PC-3 (cell line): ENCODE measurements at regions not wholly inside any gene's neighbourhood (a gene's known extent, or its start where the extent isn't known, plus 50 kb on each side); places are given as distances from the start of the nearest gene placed in this dataset.

Experiments
- ATAC-seq: fragments of 200-7000 bp; cut with Tn5 transposase; 2 replicates; pipeline ENCODE4 v1.9.1; 2020; ENCODE audit warnings: mild to moderate bottlenecking, moderate library complexity
- BruUV-seq: library from RNA; stranded (reverse); fragments of 400-500 nt; replicated peaks from 2 replicates; lab custom pipeline; 2021; lab: Mats Ljungman, UMichigan
- CTCF ChIA-PET: fragments of 300-600 bp; sonication (Branson Sonifier 250); formaldehyde crosslinking; loops from one replicate; lab custom pipeline; 2022; ENCODE audit warnings: antibody characterized with exemption; lab: Charles Lee
- POLR2A ChIA-PET: fragments of 300-600 bp; sonication (Branson Sonifier 250); formaldehyde crosslinking; loops from one replicate; lab custom pipeline; 2022; ENCODE audit warnings: antibody characterized with exemption; ENCODE audit not compliant: unreplicated experiment; lab: Charles Lee
- DNase-seq: peaks from one replicate; pipeline ENCODE4 v3.0.0-alpha.2; 2015
- H2AFZ ChIP-seq: fragments of 300-600 bp; sonication (generic); 2 replicates; pipeline ENCODE4 v1.6.0; 2016; ENCODE audit warnings: antibody characterized with exemption, low read length
- H3F3A ChIP-seq: fragments of 300-600 bp; sonication (generic); one replicate; pipeline ENCODE4 v1.6.0; 2017; ENCODE audit warnings: antibody characterized with exemption, low read length, control low read depth, mild to moderate bottlenecking; ENCODE audit not compliant: unreplicated experiment
- H3K27ac ChIP-seq: fragments of 300-600 bp; sonication (generic); 2 replicates; pipeline ENCODE4 v1.5.1; 2016; ENCODE audit warnings: mild to moderate bottlenecking, low read length
- H3K27me3 ChIP-seq: fragments of 300-600 bp; sonication (generic); 2 replicates; pipeline ENCODE4 v1.6.1; 2016; ENCODE audit warnings: low read length, mixed read lengths
- H3K36me3 ChIP-seq: fragments of 300-600 bp; sonication (generic); 2 replicates; pipeline ENCODE4 v1.6.1; 2016; ENCODE audit warnings: low read depth, mixed run types, low read length, mixed read lengths
- H3K4me1 ChIP-seq: fragments of 300-600 bp; sonication (generic); 2 replicates; pipeline ENCODE4 v1.5.1; 2016; ENCODE audit warnings: low read length; ENCODE audit not compliant: insufficient read depth
- H3K4me2 ChIP-seq: fragments of 300-600 bp; sonication (generic); 2 replicates; pipeline ENCODE4 v1.6.0; 2016; ENCODE audit warnings: low read length
- H3K4me3 ChIP-seq: fragments of 300-600 bp; sonication (generic); 2 replicates; pipeline ENCODE4 v1.5.1; 2016; ENCODE audit warnings: mild to moderate bottlenecking, low read length, mixed read lengths
- H3K79me2 ChIP-seq: fragments of 300-600 bp; sonication (generic); 2 replicates; pipeline ENCODE4 v1.6.1; 2017; ENCODE audit warnings: low read length, mixed read lengths
- H3K9ac ChIP-seq: fragments of 300-600 bp; sonication (generic); 2 replicates; pipeline ENCODE4 v1.6.0; 2016; ENCODE audit warnings: mild to moderate bottlenecking, low read length
- H3K9me2 ChIP-seq: fragments of 300-600 bp; sonication (generic); replicated peaks from 2 replicates; pipeline ENCODE4 v1.6.1; 2016; ENCODE audit warnings: mixed run types, low read length, mixed read lengths
- H3K9me3 ChIP-seq: fragments of 300-600 bp; sonication (generic); 2 replicates; pipeline ENCODE4 v1.6.1; 2016; ENCODE audit warnings: low read length, mixed read lengths
- H4K20me1 ChIP-seq: fragments of 300-600 bp; sonication (generic); 2 replicates; pipeline ENCODE4 v1.6.1; 2016; ENCODE audit warnings: low read length, mixed read lengths
- EZH2 ChIP-seq: fragments of 300-600 bp; sonication (generic); IDR thresholded peaks from one replicate; pipeline ENCODE4 v1.6.1; 2017; ENCODE audit warnings: antibody characterized with exemption, mild to moderate bottlenecking, low read length; ENCODE audit not compliant: unreplicated experiment
- EZH2phosphoT487 ChIP-seq: fragments of 300-600 bp; sonication (generic); IDR thresholded peaks from 2 replicates; pipeline ENCODE4 v1.6.1; 2018; ENCODE audit warnings: mild to moderate bottlenecking, antibody characterized with exemption, low read length, borderline replicate concordance
- intact Hi-C: fragments of 100-400 bp; cut with micrococcal nuclease; formaldehyde crosslinking; loops from 2 replicates; pipeline ENCODE4 v1.9.0; 2023
- TF ChIP-seq, protein P1 (sequence below): fragments of 300-600 bp; sonication (generic); conservative IDR thresholded peaks from 2 replicates; pipeline ENCODE4 v1.5.1; 2017; ENCODE audit warnings: antibody characterized with exemption, low read depth, mild to moderate bottlenecking, low read length

DNA sequence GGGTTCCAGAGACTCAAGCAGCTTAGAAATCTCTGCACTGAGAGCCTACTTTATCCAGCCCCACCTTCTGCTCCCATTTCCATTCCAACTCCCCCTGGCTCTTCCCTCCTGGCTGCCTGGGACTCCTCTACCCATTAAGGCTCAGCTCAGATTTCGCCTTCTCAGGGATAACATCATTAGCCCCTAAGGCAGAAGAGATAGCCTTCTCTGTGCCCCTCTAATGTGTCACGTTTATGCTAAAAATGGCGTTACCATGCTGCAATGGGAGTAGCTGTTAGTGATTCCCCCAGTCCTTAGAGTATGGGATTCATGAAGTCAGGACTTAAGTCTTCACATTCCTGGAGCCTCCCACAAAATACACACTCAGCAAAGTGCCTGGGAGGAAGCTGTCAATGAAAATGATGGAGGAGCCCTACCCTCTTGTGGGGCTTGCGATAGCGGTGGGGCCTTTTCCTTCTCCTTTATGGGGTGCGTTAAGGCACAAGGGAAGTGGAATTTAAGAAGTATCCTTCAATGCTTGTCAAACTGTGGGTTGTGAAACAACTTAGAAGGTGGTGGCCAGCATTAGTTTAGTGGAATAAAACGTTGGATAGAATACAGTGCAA, 144.7 kb upstream of the COPS8 start:
- H2AFZ ChIP-seq, result no peak overlapping the region
- H3K36me3 ChIP-seq, result no peaks in the 10 kb centered on the region
- no peak for DNase-seq
- ChIA-PET POLR2A (no interaction called here), CTCF (no interaction called here)
- no peak overlapping the region for H3K9ac ChIP-seq
- no peak overlapping the region for H3K4me3 ChIP-seq
- H3K79me2 ChIP-seq, result no peaks in the 10 kb centered on the region
- no peak overlapping the region for H3K4me2 ChIP-seq
- H3F3A ChIP-seq, result no peaks in the 10 kb centered on the region
- H3K27ac ChIP-seq, result no peak overlapping the region
- H3K27me3 ChIP-seq, result no peaks in the 10 kb centered on the region
- H3K9me2 ChIP-seq, result no peaks in the 10 kb centered on the region
- H3K9me3 ChIP-seq, result no peaks in the 10 kb centered on the region
- intact Hi-C loops, result no loop called here
- ATAC-seq, result no peak
- no peak for TF ChIP-seq EZH2phosphoT487
- TF ChIP-seq, protein P1, sequence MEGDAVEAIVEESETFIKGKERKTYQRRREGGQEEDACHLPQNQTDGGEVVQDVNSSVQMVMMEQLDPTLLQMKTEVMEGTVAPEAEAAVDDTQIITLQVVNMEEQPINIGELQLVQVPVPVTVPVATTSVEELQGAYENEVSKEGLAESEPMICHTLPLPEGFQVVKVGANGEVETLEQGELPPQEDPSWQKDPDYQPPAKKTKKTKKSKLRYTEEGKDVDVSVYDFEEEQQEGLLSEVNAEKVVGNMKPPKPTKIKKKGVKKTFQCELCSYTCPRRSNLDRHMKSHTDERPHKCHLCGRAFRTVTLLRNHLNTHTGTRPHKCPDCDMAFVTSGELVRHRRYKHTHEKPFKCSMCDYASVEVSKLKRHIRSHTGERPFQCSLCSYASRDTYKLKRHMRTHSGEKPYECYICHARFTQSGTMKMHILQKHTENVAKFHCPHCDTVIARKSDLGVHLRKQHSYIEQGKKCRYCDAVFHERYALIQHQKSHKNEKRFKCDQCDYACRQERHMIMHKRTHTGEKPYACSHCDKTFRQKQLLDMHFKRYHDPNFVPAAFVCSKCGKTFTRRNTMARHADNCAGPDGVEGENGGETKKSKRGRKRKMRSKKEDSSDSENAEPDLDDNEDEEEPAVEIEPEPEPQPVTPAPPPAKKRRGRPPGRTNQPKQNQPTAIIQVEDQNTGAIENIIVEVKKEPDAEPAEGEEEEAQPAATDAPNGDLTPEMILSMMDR, result no peak
- no peaks in the 10 kb centered on the region for H4K20me1 ChIP-seq
- no peaks in the 10 kb centered on the region for H3K4me1 ChIP-seq
- BruUV-seq, result no TSS peak

DNA sequence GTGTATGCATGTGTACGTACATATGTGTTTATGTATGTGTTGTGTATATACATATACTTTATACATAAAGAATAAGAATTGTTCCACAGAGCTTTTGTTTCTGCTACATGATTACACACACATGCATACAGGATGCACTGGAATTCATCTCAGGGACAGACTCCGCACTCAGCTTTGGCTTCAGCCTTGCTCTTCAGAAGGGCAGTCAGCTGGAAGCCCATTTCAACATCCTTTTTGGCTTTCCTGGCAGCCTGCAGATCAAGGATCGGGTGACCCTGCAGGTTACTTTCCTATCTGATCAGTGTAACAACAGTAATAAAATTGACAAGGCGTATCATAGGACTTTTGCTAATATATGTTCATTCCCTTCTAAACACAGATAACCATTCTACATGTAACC, 144.1 kb upstream of the COPS8 start:
- Histone ChIP-seq H3F3A (no peaks in the 10 kb centered on the region), H3K9me3 (no peaks in the 10 kb centered on the region), H3K27ac (no peak overlapping the region), H3K9me2 (no peaks in the 10 kb centered on the region), H3K27me3 (no peaks in the 10 kb centered on the region), H3K9ac (no peak overlapping the region), H2AFZ (no peak overlapping the region), H3K4me1 (no peaks in the 10 kb centered on the region), H3K79me2 (no peaks in the 10 kb centered on the region), H4K20me1 (no peaks in the 10 kb centered on the region), H3K36me3 (no peaks in the 10 kb centered on the region), H3K4me2 (no peak overlapping the region), H3K4me3 (no peak overlapping the region)
- intact Hi-C loops, result no loop called here
- ChIA-PET CTCF (interaction anchor here (0.6 kb wide), 1 partner anchor 309 kb away, joined by 3 read pairs; no protein-coding TSS in a partner anchor), POLR2A (no interaction called here)
- ATAC-seq (no peak), DNase-seq (no peak)
- no peak for TF ChIP-seq EZH2phosphoT487
- no peak for TF ChIP-seq EZH2
- TF ChIP-seq, protein P1, result no peak
- no TSS peak for BruUV-seq

DNA sequence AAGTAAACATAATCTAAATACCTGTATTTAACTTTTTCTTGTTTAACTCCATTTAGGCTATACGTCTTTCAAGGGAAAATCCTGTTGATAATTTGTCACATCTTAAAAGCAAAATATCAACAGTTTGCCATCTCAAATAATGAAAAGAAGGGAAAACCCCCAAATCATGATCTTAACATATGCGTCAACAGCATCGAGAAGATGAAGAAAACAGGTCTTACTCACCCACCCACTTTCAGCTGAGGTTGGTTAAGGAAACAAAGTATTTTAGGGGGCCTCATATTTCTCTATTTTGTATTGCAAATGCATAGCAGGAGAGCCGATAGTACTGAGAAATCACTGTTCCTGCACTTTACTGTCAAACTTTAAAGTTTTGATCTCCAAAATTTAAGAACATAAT, 143.1 kb upstream of the COPS8 start:
- ChIA-PET CTCF (no interaction called here), POLR2A (no interaction called here)
- H3K36me3 ChIP-seq, result no peaks in the 10 kb centered on the region

More for the DNA sequence above, 143.1 kb upstream of the COPS8 start:
- Histone ChIP-seq H3K27me3 (no peaks in the 10 kb centered on the region), H2AFZ (no peak overlapping the region), H3K9me3 (no peaks in the 10 kb centered on the region), H3K9ac (no peak overlapping the region), H4K20me1 (no peaks in the 10 kb centered on the region), H3F3A (no peaks in the 10 kb centered on the region), H3K27ac (no peak overlapping the region), H3K4me3 (no peak overlapping the region), H3K4me2 (no peak overlapping the region), H3K79me2 (no peaks in the 10 kb centered on the region), H3K4me1 (no peaks in the 10 kb centered on the region), H3K9me2 (no peaks in the 10 kb centered on the region)
- intact Hi-C loops, result no loop called here
- TF ChIP-seq EZH2phosphoT487 (no peak), EZH2 (no peak)
- TF ChIP-seq, protein P1, result no peak
- DNase-seq (no peak), ATAC-seq (no peak)
- BruUV-seq, result no TSS peak
